ENCODE measurements at regions not wholly inside any gene's neighbourhood (a gene's known extent, or its start where the extent isn't known, plus 50 kb on each side); places are given as distances from the start of the nearest gene placed in this dataset.

GRCh38 chr7:9028012-9028411 lies 594.6 kb downstream of the NXPH1 start:
- BruUV-seq (replicated peaks) = no TSS peak

More at GRCh38 chr7:9028012-9028411, 594.6 kb downstream of the NXPH1 start:
- H3K4me3 ChIP-seq (replicated peaks in 1 of 2; ENCODE audit: low read depth in 1 of 2, low read length in 2 of 2) = no peak overlapping the region
- no peak overlapping the region for H3K27ac ChIP-seq (ENCODE audit: low read depth, low read length)
- H3K9me3 ChIP-seq (ENCODE audit: control insufficient read depth in 1 of 2, insufficient read depth in 1 of 2, low read depth in 1 of 2, low read length in 2 of 2) = peaks cover 8 to 15% of the 10 kb centered on the region in 2 experiments; a peak in 2 of 4 replicates
- no peak for DNase-seq (ENCODE audit: low read depth, low spot score)
- H4K20me1 ChIP-seq (ENCODE audit: insufficient read depth) = no peaks in the 10 kb centered on the region
- H3K4me1 ChIP-seq (ENCODE audit: control insufficient read depth in 1 of 2, insufficient read depth in 2 of 2, low read length in 2 of 2) = no peaks in the 10 kb centered on the region
- H3K79me2 ChIP-seq (ENCODE audit: insufficient read depth, low read length) = no peaks in the 10 kb centered on the region
- no peak overlapping the region for H2AFZ ChIP-seq (ENCODE audit: low read depth, low read length, poor library complexity, severe bottlenecking)
- no peak for ATAC-seq
- ChIA-PET CTCF (no interaction called here), POLR2A (no interaction called here), RAD21 (ENCODE audit: low non-redundant PET in 1 of 2, low total read pairs in 2 of 2, uncharacterized antibody in 2 of 2, unreplicated experiment in 2 of 2) (no interaction called here)
- no peak overlapping the region for H3K9ac ChIP-seq (ENCODE audit: low read length)
- intact Hi-C loops (cut with micrococcal nuclease) = no loop called here
- no peaks in the 10 kb centered on the region for H3K9me2 ChIP-seq (ENCODE audit: insufficient read depth)
- no peaks in the 10 kb centered on the region for H3K36me3 ChIP-seq (ENCODE audit: control insufficient read depth in 1 of 2, insufficient read depth in 2 of 2, low read length in 2 of 2)
- no peaks in the 10 kb centered on the region for H3K27me3 ChIP-seq (ENCODE audit: insufficient read depth, low read length)
- TF ChIP-seq YY1 (IDR thresholded peaks at IDR 0.05; ENCODE audit: extremely low read depth, insufficient replicate concordance, low read depth, low read length) (no peak), ZNF274 (IDR thresholded peaks at IDR 0.05; ENCODE audit: low read depth, low read length) (no peak), ZBTB33 (IDR thresholded peaks at IDR 0.05; ENCODE audit: extremely low read depth, insufficient replicate concordance, low read length) (no peak), RAD21 (IDR thresholded peaks at IDR 0.05; ENCODE audit: low read depth) (no peak), CEBPB (IDR thresholded peaks at IDR 0.05; ENCODE audit: low read depth) (no peak), EZH2phosphoT487 (IDR thresholded peaks at IDR 0.05; ENCODE audit: borderline replicate concordance) (no peak), POLR2AphosphoS5 (IDR thresholded peaks at IDR 0.05; ENCODE audit: low read depth, low read length) (no peak), REST (IDR thresholded peaks at IDR 0.05; ENCODE audit: low read depth) (no peak), JUND (IDR thresholded peaks at IDR 0.05) (no peak), POLR2A (IDR thresholded peaks at IDR 0.05; ENCODE audit: borderline replicate concordance, extremely low read depth, insufficient read depth, insufficient read length) (no peak), CBX3 (IDR thresholded peaks at IDR 0.05; ENCODE audit: low read depth) (no peak)
- no peak overlapping the region for H3K4me2 ChIP-seq (ENCODE audit: low read length)
